Esophagus muscularis mucosa (tissue), 4 donors: ENCODE measurements at regions not wholly inside any gene's neighbourhood (a gene's known extent, or its start where the extent isn't known, plus 50 kb on each side); places are given as distances from the start of the nearest gene placed in this dataset.

Source experiments
- DNase-seq: peaks from one replicate; pipeline ENCODE4 v3.0.0-alpha.2; 2017; ENCODE audit errors: extremely low spot score
- H3K27ac ChIP-seq, 4 donors: fragments of 200-600 bp; sonication (generic); replicated peaks in 1 of 4; 1 replicate in 3 of 4; 2 replicates in 1 of 4; pipeline ENCODE4 v1.5.1; 2016 to 2019; ENCODE audit warnings: mild to moderate bottlenecking in 1 of 4
- H3K27me3 ChIP-seq, 4 donors: fragments of 200-600 bp; sonication (generic); one replicate each; pipeline versions ENCODE4 v1.5.1 to v1.6.0; 2016 to 2019
- H3K36me3 ChIP-seq, 4 donors: fragments of 200-600 bp; sonication (generic); one replicate each; pipeline ENCODE4 v1.5.1; 2016 to 2019
- H3K4me1 ChIP-seq, 4 donors: fragments of 200-600 bp; sonication (generic); one replicate each; pipeline ENCODE4 v1.5.1; 2016 to 2019
- H3K4me3 ChIP-seq, 4 donors: fragments of 200-600 bp; sonication (generic); 1 replicate in 2 of 4; 2 replicates in 2 of 4; pipeline ENCODE4 v1.5.1; 2016 to 2019; ENCODE audit warnings: mild to moderate bottlenecking in 4 of 4, moderate library complexity in 1 of 4
- H3K9me3 ChIP-seq, 4 donors: fragments of 200-600 bp; sonication (generic); 1 replicate in 3 of 4; 2 replicates in 1 of 4; pipeline ENCODE4 v1.5.1; 2016 to 2019
- CTCF ChIP-seq, 3 experiments: fragments of 200-600 bp in 2 of 3; fragments of 450-650 bp in 1 of 3; sonication (generic) in 2 of 3; IDR thresholded peaks; one replicate each; pipeline ENCODE4 v1.5.1; 2017 to 2019; ENCODE audit warnings: antibody characterized with exemption in 3 of 3, mild to moderate bottlenecking in 2 of 3, moderate library complexity in 1 of 3
- EP300 ChIP-seq: sonication (generic); formaldehyde crosslinking; IDR thresholded peaks from one replicate; pipeline ENCODE4 v1.6.1; 2017; ENCODE audit warnings: antibody characterized with exemption
- POLR2A ChIP-seq: fragments of 450-650 bp; IDR thresholded peaks from one replicate; pipeline ENCODE4 v1.6.1; 2017; ENCODE audit warnings: antibody characterized with exemption, moderate library complexity, mild to moderate bottlenecking, low read depth
- POLR2AphosphoS5 ChIP-seq, 2 donors: sonication (generic); formaldehyde crosslinking; IDR thresholded peaks; one replicate each; pipeline ENCODE4 v1.6.1; 2017; ENCODE audit warnings: antibody characterized with exemption in 2 of 2
- WGBS: methylation state at CpG from one replicate; pipeline ENCODE4 v1.1.5; 2018; 5-methylcytosine and 5-hydroxymethylcytosine counted together
- intact Hi-C: fragments of 100-400 bp; cut with DNase I; formaldehyde crosslinking; loops from one replicate; pipeline ENCODE4 v1.15.1; 2023

GRCh38 chr11:103633068-103633788 lies 403.2 kb upstream of the DDI1 start:
- DNase-seq: no peak
- TF ChIP-seq CTCF (IDR thresholded peaks at IDR 0.05) (no peak), POLR2A (no peak), EP300 (no peak), POLR2AphosphoS5 (IDR thresholded peaks at IDR 0.05) (no peak)
- intact Hi-C loops: no loop called here
- no peaks in the 10 kb centered on the region for H3K27me3 ChIP-seq
- no peak overlapping the region for H3K4me3 ChIP-seq
- no peak overlapping the region for H3K27ac ChIP-seq
- no peaks in the 10 kb centered on the region for H3K9me3 ChIP-seq
- peaks cover 0 to 3% (median 1%) of the 10 kb centered on the region in 4 donors for H3K4me1 ChIP-seq
- 84% methylated on average over 1 of the region's 1 CpG for WGBS
- H3K36me3 ChIP-seq: no peaks in the 10 kb centered on the region

- intact Hi-C loops: no loop called here
- no peaks in the 10 kb centered on the region for H3K27me3 ChIP-seq
- no peaks in the 10 kb centered on the region for H3K9me3 ChIP-seq
- no peak for TF ChIP-seq CTCF (IDR thresholded peaks at IDR 0.05)
- TF ChIP-seq EP300: no peak
- TF ChIP-seq POLR2A: no peak
- TF ChIP-seq POLR2AphosphoS5 (IDR thresholded peaks at IDR 0.05): no peak
- no peak for DNase-seq
- H3K4me3 ChIP-seq: no peak overlapping the region
- peaks cover 0 to 3% (median 1%) of the 10 kb centered on the region in 4 donors for H3K4me1 ChIP-seq
- 87% methylated on average over 3 of the region's 3 CpGs for WGBS
- H3K27ac ChIP-seq: no peak overlapping the region
- no peaks in the 10 kb centered on the region for H3K36me3 ChIP-seq
Measured at GRCh38 chr11:103633819-103634590, 402.4 kb upstream of the DDI1 start.

- TF ChIP-seq CTCF (IDR thresholded peaks at IDR 0.05) (no peak), EP300 (no peak), POLR2A (no peak)
- no peaks in the 10 kb centered on the region for H3K27me3 ChIP-seq
- WGBS: 60% methylated on average over 6 of the region's 6 CpGs
- no peaks in the 10 kb centered on the region for H3K9me3 ChIP-seq
- H3K4me3 ChIP-seq: no peak overlapping the region
- peaks cover 0 to 3% (median 1%) of the 10 kb centered on the region in 4 donors for H3K4me1 ChIP-seq
- H3K36me3 ChIP-seq: no peaks in the 10 kb centered on the region
- intact Hi-C loops: no loop called here
- no peak for DNase-seq
- no peak overlapping the region for H3K27ac ChIP-seq
Measured at GRCh38 chr11:103636232-103636631, 400.2 kb upstream of the DDI1 start.

- no peak for TF ChIP-seq EP300
- no peak for TF ChIP-seq CTCF (IDR thresholded peaks at IDR 0.05)
- TF ChIP-seq POLR2A: no peak
- no peak for TF ChIP-seq POLR2AphosphoS5 (IDR thresholded peaks at IDR 0.05)
- no peak overlapping the region for H3K27ac ChIP-seq
- DNase-seq: no peak
- intact Hi-C loops: no loop called here
- no peaks in the 10 kb centered on the region for H3K27me3 ChIP-seq
- peaks cover 0 to 3% (median 1%) of the 10 kb centered on the region in 4 donors for H3K4me1 ChIP-seq
- no peak overlapping the region for H3K4me3 ChIP-seq
- H3K9me3 ChIP-seq: no peaks in the 10 kb centered on the region
- no peaks in the 10 kb centered on the region for H3K36me3 ChIP-seq
- 93% methylated on average over 2 of the region's 2 CpGs for WGBS
Measured at GRCh38 chr11:103637295-103637694, 399.1 kb upstream of the DDI1 start.
